Upper lobe of left lung (tissue), 4 donors: ENCODE measurements at regions not wholly inside any gene's neighbourhood (a gene's known extent, or its start where the extent isn't known, plus 50 kb on each side); places are given as distances from the start of the nearest gene placed in this dataset.

Experiments used
- CTCF ChIP-seq, 6 experiments: fragments of 450-650 bp in 4 of 6; fragments of 200-600 bp in 2 of 6; sonication (generic) in 2 of 6; IDR thresholded peaks; one replicate each; pipeline ENCODE4 v1.5.1; 2016 to 2019; ENCODE audit warnings: antibody characterized with exemption in 6 of 6
- POLR2A ChIP-seq, 4 donors: fragments of 450-650 bp; IDR thresholded peaks; one replicate each; pipeline ENCODE4 v1.5.1; 2016 to 2017; ENCODE audit warnings: antibody characterized with exemption in 4 of 4, mild to moderate bottlenecking in 2 of 4
- POLR2AphosphoS5 ChIP-seq, 2 donors: sonication (generic); formaldehyde crosslinking; IDR thresholded peaks; one replicate each; pipeline ENCODE4 v1.5.1; 2017; ENCODE audit warnings: antibody characterized with exemption in 2 of 2

DNA sequence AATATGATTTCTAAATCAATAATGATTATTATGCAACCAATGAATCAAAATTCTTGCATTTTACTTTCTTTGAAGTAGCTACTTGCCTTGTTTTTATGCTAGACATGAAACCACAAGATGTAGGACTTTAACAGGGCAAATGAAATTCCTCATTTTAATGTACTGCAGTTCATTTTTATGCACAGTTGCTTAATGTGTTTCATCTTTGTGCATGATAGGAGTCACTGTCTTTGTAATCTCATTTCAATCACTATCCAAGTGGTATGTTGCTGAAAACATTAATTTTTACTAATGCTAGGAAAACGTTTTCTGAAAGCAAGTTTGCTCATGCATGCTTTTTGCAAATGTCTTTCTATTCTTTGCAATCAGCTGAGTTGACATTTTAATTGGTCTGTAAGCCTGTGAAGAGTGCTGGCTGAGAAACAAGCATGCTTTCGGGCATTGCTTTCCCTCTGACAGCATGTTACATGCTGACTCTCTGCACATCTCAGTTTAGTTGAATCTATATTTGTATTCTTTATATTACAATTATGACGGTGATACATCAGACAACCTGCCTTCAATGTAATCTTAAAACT lies 535.0 kb upstream of the CDH18 start:
- TF ChIP-seq POLR2AphosphoS5 (IDR thresholded peaks at IDR 0.05) (no peak), CTCF (IDR thresholded peaks at IDR 0.05) (no peak), POLR2A (IDR thresholded peaks at IDR 0.05) (no peak)
